ENCODE measurements at regions not wholly inside any gene's neighbourhood (a gene's known extent, or its start where the extent isn't known, plus 50 kb on each side); places are given as distances from the start of the nearest gene placed in this dataset.

DNA sequence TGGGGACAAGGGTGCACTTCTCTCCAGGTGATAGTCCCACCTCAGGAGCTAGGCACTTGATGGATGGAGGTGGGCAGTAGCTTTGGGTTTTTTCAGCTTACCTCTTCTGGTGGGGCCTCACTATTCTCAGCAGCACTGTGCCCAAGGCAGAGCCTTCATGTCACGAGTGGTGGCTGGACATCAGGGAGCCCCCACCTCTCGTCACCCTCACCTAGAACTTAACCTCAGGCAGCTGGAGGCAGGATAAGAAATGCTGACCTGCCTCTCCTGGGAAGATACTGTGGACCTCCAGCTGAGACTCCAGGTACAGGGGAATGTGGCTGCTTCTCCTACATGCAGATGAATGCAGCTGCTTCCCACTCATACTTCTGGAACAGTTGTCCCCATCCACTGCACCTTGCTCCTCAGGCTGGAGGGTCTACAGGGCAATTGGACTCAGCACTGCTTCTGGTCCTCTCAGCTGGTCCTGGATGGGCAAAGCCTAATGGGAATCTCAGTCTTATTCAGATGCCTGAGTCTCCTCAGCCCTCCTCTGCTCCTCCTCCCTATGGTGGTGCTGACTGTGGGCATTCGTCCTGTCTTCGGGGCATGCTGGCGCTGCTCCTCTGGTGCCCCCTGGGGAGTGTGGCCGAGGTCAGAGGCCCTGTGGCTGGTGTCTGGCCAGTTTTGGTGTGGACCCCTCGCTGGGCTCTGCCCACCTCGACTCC is 129.9 kb downstream of the KLF13 start:
- no peak for DNase-seq (ENCODE audit: low read depth, low spot score)

DNA sequence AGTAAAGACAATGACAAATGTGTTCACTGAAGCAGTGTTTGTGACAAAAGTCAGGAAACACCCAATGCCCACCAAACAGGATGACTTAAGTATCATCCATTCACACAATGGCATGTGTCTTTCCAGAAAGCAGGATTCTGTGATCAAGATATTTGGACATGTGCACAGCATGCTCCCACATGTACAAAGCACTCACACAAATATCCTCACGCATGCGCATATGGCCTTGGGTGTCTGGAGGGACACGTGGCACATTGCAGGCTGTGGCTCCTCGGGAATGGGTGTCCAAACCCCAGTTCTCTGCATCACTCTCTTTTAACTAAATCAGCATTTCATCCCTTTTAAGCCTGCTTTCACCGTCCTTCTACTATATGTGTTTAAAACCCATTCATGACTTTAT is 130.5 kb downstream of the KLF13 start:
- no peak for DNase-seq (ENCODE audit: low read depth, low spot score)

DNA sequence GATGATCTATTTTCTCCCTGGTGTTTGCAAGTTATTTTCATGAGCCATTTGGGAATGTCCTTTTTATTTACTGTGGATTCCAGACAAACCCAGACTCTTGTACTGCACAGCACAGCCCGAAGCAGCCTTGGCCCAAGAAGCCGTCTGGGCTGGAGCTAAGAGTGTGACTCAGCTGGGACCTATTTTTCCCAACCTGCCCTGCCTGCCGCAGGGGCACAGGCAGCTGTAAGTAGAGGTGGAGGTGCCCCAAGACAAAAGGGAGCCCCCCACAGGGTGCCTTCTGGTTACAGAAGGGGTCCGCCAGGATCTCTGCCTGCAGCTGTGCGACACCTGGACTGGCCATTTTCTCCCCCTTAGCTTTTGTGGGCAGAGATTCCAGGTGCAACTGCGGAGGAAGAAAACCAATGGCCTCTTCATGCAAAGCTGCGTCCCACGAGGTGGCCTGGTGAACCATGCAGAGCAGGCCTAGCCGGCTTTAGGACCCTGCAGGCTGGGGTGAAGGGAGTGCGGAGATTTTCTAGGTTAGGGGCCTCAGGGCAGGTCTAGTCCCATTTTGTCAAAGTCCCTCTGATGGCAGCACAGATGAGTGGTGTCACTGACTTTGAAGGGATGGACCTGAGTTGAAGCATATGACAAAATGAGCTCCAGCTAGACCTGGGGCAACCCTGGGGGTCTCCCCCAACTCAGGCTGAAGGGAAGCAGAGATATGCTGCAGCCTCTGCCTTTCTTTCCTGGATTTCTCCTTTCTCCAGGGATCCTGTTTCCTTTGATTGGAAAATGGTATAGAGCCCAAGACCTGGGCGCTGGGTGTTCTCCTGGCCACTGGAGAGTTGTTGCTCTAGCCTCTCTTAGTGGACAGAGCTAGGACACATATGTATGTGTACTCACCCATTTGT is 131.2 kb downstream of the KLF13 start:
- DNase-seq (ENCODE audit: low read depth, low spot score): no peak

DNA sequence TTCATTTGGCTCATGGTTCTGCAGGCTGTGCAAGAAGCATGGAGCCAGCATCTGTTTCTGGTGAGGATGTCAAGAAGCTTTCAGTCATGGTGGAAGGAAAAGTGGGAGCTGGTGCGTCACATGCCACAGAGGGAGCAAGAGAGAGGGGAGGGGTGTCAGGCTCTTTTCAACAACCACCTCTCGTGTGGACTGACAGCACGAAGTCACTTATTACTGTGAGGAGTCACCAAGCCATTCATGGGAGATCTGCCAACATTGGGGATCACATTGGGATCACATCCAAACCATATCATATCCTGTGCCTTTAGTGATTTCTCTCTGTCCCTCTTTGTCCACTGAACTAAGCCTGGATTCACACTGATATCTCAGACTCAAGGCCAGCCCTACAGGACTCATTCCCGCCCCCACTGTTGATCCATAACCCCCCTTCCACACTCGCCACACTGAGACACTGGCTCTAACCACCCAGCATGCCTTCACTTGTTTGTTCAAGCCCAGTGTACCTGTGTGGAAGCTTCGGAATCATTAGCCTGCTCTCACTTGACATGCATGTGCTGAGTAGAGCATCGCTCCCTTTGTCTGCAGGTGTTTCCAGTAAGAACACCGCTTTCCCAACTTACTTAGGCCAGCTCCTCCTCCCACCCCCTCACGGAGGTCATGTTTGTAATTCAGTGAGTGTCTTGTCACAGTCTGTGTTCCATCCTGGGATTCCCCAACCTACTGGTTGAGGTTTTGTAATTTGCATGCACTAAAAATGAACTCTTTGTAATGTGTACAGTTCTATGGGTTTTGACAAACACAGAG is 132.2 kb downstream of the KLF13 start:
- DNase-seq (ENCODE audit: low read depth, low spot score): no peak

DNA sequence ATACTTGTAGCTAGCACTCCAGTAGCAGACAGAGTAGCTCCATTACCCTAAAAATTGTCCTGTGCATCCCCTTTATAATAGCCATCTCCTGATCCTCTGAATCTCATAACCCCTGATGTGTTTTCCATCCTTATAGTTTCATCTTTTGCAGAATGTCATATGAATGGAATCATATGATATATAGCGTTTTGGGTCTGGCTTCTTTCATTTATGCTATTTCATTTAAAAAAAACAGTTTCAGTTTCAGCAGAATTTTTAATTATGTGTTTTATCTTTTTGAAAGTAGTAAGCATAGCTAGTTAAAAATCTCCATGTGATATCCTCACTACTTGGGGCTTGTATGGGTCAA is 132.7 kb downstream of the KLF13 start:
- DNase-seq (ENCODE audit: low read depth, low spot score): no peak

DNA sequence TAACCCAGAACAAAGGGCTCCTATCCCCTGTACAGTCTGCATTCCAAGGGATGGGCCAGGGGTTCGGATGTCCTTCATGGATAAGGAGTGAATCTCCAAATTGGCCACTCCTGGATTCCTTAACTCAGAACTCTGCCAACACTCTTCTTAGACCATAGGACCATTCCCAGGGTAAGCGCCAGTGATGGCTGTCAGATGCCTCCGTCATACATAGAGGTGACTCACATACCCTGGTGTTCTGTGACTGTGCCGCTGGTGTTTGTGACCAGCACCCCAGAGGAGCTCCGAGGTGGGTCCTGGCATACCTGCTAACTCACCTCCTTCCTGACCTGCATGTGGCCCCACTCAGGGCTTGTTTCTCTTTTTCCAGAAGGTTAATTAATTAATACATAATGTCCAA is 134.7 kb downstream of the KLF13 start:
- DNase-seq (ENCODE audit: low read depth, low spot score): no peak

DNA sequence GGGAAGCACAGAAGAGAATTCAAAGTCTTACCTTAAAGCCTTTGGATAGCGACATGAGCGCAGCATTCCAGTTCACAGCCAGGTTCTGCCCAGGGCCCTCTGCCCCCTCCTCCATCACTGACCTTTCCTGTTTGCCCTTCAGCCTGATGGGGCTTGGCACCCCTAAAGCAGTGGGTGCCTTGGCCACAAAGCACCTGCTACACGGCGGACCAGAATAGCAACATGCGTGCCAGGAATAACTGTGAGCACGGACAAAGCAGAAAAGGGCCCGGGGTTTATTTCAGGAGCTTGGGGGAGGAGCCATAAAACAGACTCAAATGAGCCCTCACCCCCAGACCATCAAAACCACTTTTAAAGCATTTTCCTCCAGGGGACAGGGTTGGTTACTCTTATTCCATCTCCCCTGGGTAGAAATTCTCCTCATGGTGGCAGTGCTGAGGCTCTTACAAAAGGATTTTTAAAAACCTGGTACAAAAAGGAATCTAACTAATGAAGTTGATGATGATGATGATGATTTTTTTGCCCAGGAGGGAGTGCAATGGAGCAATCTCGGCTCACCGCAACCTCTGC is 135.4 kb downstream of the KLF13 start:
- DNase-seq (ENCODE audit: low read depth, low spot score): no peak

DNA sequence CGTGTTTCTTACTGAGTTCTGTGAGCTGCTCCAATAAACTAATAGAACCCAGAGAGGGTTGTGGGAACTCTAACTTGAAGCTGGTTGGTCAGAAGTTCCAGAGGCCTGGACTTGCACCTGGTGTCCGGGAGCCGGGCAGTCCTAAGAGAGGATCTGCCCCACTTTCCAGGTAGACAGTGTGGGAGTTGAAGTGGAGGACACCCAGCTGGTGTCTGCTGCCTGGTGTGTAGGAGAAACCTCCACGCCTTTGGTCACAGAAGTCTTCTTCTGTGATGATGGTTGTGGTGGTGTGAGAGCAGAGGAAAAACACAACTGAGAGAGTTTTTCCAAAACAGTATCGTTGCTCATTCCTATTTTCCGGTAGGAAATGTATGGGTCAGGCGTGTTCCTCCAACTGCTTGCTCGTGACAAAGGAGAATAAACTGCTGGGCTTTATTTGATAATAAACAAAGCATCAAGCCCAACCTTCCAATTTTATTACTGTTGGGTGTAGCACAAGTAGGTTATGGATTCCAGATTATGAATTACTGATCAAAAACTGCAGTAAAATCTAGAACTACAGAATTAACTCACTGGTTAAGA is 137.0 kb downstream of the KLF13 start:
- no peak for DNase-seq (ENCODE audit: low read depth, low spot score)

DNA sequence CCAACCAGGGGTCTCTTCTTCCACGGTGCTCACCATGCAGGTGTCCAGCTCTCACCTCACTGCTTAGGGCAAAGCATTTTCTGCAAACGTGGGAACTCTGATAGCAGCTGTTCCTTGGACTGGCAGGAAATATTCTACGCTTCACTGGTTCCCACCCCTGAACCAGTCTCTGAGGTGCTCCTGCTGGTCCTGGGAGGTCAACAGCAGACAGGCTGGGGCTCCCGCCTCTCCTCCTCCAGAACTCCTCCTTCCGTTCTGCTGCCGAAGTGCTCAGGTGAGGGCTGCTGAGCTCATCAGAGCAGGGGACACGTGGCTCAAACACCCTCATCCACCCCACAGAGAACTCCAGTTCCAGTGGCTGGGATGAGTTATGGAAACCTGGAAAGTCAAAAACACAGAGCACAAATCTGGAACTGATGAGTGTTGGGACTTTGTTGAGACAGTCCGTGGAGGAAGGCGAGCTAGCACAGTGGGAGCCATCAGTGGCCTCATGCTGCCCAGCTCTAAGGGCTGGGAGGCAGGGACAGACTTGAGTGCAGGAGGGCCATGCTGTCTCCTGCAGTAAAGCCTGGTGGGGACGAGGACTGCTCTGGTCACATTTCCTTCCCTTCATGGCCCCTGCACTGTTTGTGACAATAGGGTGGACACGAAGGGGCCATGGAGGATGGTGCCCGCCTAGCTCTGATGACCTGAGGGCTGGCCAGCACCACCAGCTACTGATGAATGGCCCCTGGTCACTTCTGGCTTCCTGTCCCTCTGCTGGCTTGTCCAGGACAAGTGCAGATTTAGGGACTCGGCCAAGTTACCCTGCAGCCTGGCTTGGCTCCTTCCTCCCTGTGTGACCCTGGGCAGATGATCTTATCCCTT is 137.8 kb downstream of the KLF13 start:
- DNase-seq (ENCODE audit: low read depth, low spot score): no peak

DNA sequence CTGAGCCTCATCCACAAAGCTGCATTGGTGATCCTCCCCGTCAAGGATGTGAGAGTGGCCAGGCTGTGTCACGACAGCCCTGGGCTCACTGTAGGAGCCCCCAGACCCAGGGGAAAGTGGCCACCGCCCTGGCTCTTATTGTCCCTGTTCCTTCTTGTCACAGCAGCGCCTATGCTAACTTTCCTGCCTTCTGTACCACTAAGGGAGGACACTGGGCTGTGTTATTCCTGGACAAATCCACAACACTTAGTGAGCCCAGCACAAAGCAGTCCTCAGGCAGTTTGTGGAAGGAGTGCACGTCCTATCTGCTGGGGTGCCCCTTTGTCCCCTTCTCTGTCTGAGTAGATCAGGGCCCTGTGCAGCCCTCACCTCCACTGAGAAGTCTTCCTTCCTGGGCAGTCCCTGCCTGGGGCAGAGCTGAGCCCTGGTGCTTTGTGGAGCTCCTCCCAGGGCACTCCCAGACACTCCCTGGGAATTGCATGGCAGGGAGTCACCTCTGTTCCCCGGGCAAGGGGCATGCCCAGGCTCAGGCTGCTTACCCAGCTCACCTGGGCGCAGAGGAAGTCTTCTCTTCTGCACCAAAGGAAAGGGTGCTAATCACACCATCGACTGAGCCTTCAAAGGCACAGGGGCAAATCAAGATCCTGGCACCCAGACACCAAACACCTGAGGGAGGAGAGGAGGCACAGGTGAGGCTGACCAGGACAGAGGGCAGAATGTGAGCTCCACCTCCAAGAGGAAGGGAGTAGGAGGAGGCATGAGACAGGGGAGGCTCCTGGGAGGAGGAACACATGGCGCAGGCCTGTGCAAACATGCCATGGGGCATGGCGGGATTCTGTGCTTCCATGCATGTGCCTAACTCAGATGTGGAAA is 138.7 kb downstream of the KLF13 start:
- no peak for DNase-seq (ENCODE audit: low read depth, low spot score)

DNA sequence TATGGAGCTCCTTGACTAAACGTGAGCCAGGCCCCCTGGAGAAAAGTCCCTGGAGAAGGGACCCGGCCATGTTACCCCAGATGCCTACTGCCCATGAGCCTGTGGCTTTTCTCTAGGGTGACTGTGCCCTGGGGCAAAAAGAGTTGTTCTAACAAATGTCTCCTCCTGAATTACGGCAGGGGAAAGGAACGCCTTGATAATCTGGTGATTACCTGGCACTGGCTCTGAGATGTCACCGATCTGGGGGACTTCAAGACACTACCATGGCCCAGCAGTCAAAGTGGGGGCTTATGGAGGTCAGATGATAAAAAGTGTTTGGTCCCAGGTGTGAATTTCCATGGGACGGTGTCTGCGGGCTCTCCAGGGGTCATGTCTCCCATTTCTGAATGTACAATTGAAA is 140.7 kb downstream of the KLF13 start:
- no peak for DNase-seq (ENCODE audit: low read depth, low spot score)

DNA sequence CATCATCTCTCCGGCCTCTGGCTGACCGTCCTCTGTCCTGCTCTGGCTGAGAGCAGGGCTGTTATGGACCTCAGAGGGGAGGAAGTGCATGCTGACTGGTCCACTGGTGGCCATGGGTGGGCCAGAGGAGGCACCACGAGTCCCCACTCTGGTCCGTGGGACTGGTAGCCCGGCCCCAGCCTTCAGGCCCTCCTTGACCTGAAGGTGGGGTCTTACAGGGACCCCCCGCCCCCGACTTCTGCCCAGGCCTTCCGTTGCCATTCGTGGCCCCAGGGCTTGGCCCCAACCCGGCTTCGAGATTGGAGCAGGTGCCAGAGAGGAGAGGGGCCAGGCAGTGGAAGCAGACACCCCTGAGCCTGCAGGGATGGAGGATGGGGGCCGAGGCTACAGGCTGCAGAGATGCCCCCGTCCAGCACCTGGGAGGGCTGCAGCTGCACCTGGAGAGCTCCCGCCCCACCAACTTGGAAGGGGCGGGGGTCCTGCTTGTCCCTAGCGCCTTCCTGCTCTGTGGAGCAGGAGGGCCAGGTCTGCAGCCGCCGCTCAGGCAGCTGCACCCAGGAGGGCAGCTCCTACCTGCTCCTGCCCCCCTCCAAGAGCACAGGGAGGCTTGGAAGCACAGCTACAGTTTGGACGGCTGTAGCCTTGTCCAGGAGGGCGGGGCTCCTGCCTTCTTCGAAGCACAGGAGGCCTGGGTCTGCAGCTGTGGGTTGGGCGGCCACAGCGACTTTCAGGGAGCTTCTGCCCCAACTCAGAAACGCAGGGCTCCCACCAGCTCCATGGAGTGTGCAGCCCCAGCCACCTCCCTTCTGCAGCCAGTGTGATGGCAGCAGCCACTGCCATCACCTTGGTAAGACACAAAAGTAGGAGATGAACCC is 142.5 kb downstream of the KLF13 start:
- DNase-seq (ENCODE audit: low read depth, low spot score): no peak

DNA sequence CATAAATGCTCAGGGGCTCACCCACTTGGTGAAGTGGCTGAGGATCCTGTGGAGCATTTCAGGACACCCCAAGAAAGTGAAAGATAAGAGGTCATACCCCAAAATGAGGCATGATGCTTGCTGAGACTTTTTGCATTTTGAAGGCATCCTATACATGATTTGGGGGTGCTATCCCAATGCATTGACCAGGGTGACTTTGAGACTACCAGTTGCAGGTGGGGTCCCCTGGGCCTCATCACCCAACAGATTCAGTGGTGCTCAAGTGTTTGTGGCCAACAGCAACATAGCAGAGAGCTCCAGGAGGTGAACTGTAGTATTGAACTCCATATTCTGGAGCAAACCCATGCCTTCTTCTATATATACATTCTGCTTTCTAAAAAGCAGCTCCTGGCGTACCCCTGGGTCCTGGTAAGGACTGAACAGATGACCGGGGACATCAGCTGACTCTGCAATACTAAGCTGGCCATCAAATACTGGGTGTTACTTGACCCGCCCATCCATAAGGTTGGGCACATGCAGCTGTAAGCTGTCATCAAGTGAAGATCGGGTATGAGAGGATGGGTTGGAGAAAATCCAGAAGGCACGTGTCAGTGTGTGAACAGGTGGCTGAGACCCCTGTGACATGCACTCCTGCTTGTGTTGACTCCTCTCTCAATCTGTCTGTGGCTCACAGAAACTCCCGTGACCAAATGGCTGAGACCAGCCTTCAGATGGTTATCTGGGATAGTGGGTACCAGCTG is 143.3 kb downstream of the KLF13 start:
- no peak for DNase-seq (ENCODE audit: low read depth, low spot score)

DNA sequence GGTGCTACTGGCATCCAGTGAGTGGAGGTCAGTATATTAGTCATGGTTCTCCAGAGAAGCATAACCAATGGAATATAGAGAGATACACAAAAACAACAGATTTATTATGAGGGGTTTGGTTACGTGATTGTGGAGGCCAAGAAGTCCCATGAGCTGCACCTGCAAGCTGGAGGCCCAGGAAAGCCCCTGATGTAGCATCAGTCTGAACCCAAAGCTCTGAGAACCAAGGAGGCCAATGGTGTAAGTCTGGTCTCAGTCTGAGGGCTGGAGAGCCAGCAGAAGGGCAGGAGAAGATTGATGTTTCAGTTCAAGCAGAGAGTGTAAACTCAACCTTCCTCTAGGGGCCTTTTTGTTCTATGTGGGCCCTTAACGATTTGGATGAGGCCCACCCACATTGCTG is 144.1 kb downstream of the KLF13 start:
- no peak for DNase-seq (ENCODE audit: low read depth, low spot score)

DNA sequence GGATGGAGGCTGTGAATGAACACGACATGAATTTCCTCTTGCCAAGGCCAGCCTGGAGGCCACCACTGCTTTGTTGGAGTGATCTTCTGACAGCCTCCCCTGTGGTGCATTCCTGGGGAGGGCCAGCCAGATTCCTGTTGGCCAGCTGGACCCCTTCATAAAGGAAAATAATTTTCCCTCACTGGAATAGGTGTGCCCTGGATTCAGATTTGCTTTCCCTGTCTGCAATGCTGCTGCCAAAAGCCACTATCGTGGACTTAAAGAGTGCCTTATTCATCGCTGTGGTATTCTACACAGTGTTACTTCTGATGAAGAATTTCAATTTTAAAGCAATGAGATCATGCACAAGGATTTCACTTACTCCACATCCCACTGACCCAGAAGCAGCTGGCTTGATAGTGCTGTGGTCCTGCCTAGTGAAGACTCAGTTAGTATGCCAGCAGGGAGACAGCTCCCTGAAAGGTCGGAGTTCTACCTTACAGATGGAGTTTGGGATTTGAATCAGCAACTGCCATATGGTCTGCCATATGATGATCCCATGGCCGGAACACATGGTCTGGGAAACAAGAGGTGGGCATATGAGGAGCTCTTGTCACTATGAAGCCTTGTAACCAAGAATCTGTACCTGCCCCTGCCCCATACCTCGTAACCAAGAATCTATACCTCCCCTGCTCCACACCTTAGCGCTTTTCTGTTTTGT is 145.2 kb downstream of the KLF13 start:
- DNase-seq (ENCODE audit: low read depth, low spot score): no peak

DNA sequence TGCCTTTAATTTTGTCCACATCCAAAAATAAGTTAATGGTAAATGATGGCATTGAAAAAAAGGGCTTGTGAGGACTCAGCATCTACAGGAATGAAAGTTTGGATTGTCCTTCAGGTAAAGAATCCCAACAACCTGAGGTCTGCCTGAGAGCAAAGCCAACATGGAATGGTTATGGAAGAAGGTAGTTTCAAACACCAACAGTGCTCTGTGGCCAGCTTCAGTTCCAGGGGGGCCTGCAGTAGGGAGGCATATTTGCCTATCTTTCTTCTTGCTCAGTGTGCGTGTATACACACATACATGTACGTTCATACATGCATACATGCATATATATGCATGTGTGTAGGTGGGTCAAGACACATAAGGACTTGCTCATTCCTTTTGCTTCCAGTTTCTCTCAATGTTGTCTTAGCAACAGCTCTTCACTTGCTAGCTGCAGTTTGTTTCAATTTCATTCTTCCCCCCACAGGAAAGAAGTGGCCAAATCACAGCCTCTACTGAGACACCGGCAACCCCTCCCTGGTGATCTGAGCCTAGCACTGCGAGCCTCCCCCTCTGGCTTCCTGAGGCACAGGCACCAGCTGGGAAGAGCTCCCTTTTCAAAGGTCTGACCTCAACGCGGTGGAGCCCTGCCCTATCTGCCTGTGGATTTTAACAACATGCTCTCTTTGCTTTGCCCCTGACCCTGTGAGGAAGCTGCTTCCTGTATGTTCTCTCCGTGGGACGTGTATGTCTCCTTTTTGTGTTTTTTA is 146.2 kb downstream of the KLF13 start:
- DNase-seq (ENCODE audit: low read depth, low spot score): no peak

Measured in pulmonary artery endothelial cell (primary cell).